ENCODE measurements at regions not wholly inside any gene's neighbourhood (a gene's known extent, or its start where the extent isn't known, plus 50 kb on each side); places are given as distances from the start of the nearest gene placed in this dataset.

DNA sequence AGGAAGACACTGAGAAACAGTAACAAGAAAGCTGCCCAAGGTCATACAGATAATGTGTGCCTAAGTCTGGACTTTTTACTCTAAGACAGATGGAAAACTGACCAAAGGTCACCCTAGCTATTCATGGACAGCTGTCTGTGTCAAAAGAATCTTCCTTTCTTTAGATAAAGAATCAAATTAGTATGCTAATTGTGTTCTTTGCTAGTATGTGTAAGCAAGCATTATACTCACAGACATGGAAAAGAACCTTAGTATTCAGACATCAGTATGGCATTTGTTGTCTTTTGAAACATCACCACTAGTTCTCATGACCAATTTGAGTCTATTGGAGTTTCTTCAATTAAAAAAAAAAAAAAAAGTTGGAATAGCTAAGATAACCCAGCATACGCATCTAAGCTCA lies 91.8 kb upstream of the SOX2 start:
- in situ Hi-C loops (cut with HindIII; ENCODE audit: low sequenced_read_pairs), result no loop called here
- H3K4me3 ChIP-seq (ENCODE audit: low read depth, low read length), result no peak overlapping the region
- no peak for TF ChIP-seq CTCF (IDR thresholded peaks at IDR 0.05; ENCODE audit: low read depth, low read length)
- no peak for DNase-seq (ENCODE audit: low read depth, low spot score)

DNA sequence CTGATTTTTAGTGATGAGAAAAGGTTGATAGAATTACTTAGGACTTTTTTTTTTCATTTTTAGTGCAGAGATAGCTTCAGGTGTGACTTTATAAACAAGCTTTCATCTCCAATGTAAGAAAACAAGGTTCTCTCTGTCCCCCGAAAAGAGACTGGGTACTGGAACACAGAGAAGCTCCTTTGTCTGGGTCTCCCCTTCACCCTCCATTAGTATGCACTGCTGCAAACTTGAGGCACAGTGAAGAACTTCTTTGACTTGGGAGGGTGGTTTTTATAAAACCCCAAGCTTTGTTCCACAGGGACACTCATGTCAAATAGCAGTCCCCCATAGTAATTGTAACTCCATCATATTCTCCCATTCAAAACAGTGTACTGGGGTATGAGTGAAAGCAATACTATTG lies 93.5 kb upstream of the SOX2 start:
- in situ Hi-C loops (cut with HindIII; ENCODE audit: low sequenced_read_pairs), result no loop called here
- TF ChIP-seq CTCF (IDR thresholded peaks at IDR 0.05; ENCODE audit: low read depth, low read length), result no peak
- no peak overlapping the region for H3K4me3 ChIP-seq (ENCODE audit: low read depth, low read length)
- DNase-seq (ENCODE audit: low read depth, low spot score), result no peak

- TF ChIP-seq CTCF (IDR thresholded peaks at IDR 0.05; ENCODE audit: low read depth, low read length), result no peak
- H3K4me3 ChIP-seq (ENCODE audit: low read depth, low read length), result no peak overlapping the region
- no peak for DNase-seq (ENCODE audit: low read depth, low spot score)
- in situ Hi-C loops (cut with HindIII; ENCODE audit: low sequenced_read_pairs), result no loop called here
Observed at GRCh38 chr3:181616088-181617070, 95.3 kb upstream of the SOX2 start.

- no peak for DNase-seq (ENCODE audit: low read depth, low spot score)
Observed at GRCh38 chr3:181615666-181616065, 96.1 kb upstream of the SOX2 start.

GRCh38 chr3:181614878-181615277 lies 96.8 kb upstream of the SOX2 start:
- no peak for DNase-seq (ENCODE audit: low read depth, low spot score)
- no peak overlapping the region for H3K4me3 ChIP-seq (ENCODE audit: low read depth, low read length)
- no peak for TF ChIP-seq CTCF (IDR thresholded peaks at IDR 0.05; ENCODE audit: low read depth, low read length)
- in situ Hi-C loops (cut with HindIII; ENCODE audit: low sequenced_read_pairs), result no loop called here

More at GRCh38 chr3:181615666-181616065, 96.1 kb upstream of the SOX2 start:
- TF ChIP-seq CTCF (IDR thresholded peaks at IDR 0.05; ENCODE audit: low read depth, low read length), result no peak
- in situ Hi-C loops (cut with HindIII; ENCODE audit: low sequenced_read_pairs), result no loop called here
- no peak overlapping the region for H3K4me3 ChIP-seq (ENCODE audit: low read depth, low read length)

DNA sequence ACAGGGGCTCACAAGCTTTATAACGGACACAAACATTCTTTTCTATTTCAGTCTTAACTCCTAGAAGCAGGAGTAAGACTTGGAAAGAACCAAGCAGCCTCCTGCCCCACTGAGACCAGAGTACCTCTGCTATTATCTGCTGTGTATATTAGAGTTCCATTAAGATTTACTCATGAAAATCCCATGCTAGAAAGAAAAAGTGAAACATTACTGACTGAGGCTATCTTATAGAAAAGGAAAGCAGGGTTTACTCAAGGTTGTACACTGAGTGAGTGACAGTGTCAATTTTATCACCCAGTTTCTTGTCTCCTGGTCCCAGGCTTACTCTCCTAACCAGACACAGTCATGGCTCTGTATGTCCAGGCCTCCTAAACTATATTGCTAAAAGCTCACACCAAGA lies 97.9 kb upstream of the SOX2 start:
- H3K4me3 ChIP-seq (ENCODE audit: low read depth, low read length), result no peak overlapping the region
- DNase-seq (ENCODE audit: low read depth, low spot score), result no peak
- in situ Hi-C loops (cut with HindIII; ENCODE audit: low sequenced_read_pairs), result no loop called here
- TF ChIP-seq CTCF (IDR thresholded peaks at IDR 0.05; ENCODE audit: low read depth, low read length), result no peak
